Naive B cell (primary cell): ENCODE measurements at regions not wholly inside any gene's neighbourhood (a gene's known extent, or its start where the extent isn't known, plus 50 kb on each side); places are given as distances from the start of the nearest gene placed in this dataset.

Experiments
- ATAC-seq, 2 donors: fragments of 150-1000 bp; cut with Tn5 transposase; 2 replicates each; pipeline ENCODE4 v1.10.0; 2021; ENCODE audit warnings: low read depth in 2 of 2, mild to moderate bottlenecking in 2 of 2, moderate library complexity in 2 of 2
- DNase-seq: peaks from one replicate; pipeline ENCODE4 v3.0.0; 2022
- H3K27ac Mint-ChIP-seq, 6 donors: one replicate each; pipeline ENCODE4 v1.8.0; 2020 to 2022; ENCODE audit warnings: mild to moderate bottlenecking in 6 of 6, mixed read lengths in 6 of 6, moderate library complexity in 5 of 6, inconsistent platforms in 2 of 6
- H3K27me3 Mint-ChIP-seq, 3 donors: one replicate each; pipeline ENCODE4 v1.8.0; 2021 to 2022; ENCODE audit warnings: mixed read lengths in 3 of 3, mild to moderate bottlenecking in 1 of 3
- H3K36me3 Mint-ChIP-seq, 2 donors: one replicate each; pipeline ENCODE4 v1.8.0; 2020 to 2022; ENCODE audit warnings: mixed read lengths in 2 of 2, inconsistent platforms in 1 of 2, mild to moderate bottlenecking in 1 of 2
- H3K4me1 Mint-ChIP-seq, 3 donors: one replicate each; pipeline ENCODE4 v1.8.0; 2020 to 2022; ENCODE audit warnings: mixed read lengths in 3 of 3, inconsistent platforms in 1 of 3, mild to moderate bottlenecking in 1 of 3, moderate library complexity in 1 of 3
- H3K4me3 Mint-ChIP-seq, 8 donors: one replicate each; pipeline ENCODE4 v1.8.0; 2020 to 2022; ENCODE audit warnings: mild to moderate bottlenecking in 8 of 8, mixed read lengths in 8 of 8, moderate library complexity in 8 of 8, inconsistent platforms in 2 of 8
- H3K9me3 Mint-ChIP-seq, 7 donors: one replicate each; pipeline ENCODE4 v1.8.0; 2020 to 2022; ENCODE audit warnings: mixed read lengths in 7 of 7, mild to moderate bottlenecking in 5 of 7, inconsistent platforms in 2 of 7, moderate library complexity in 1 of 7

GRCh38 chr13:39225860-39226259 is 187.6 kb downstream of the NHLRC3 start:
- Mint-ChIP-seq H3K9me3 (peaks cover 0 to 15% (median 6%) of the 10 kb centered on the region in 7 donors), H3K4me3 (no peak overlapping the region), H3K4me1 (no peaks in the 10 kb centered on the region), H3K36me3 (no peaks in the 10 kb centered on the region), H3K27ac (no peak overlapping the region), H3K27me3 (peaks cover 0 to 13% (median 6%) of the 10 kb centered on the region in 3 donors)
- DNase-seq (no peak), ATAC-seq (no peak)

GRCh38 chr13:39226359-39226758 is 188.1 kb downstream of the NHLRC3 start:
- no peaks in the 10 kb centered on the region for H3K4me1 Mint-ChIP-seq
- ATAC-seq (no peak), DNase-seq (no peak)
- no peak overlapping the region for H3K27ac Mint-ChIP-seq
- peaks cover 0 to 17% (median 6%) of the 10 kb centered on the region in 3 donors for H3K27me3 Mint-ChIP-seq
- H3K4me3 Mint-ChIP-seq: no peak overlapping the region
- H3K36me3 Mint-ChIP-seq: no peaks in the 10 kb centered on the region
- peaks cover 0 to 15% (median 6%) of the 10 kb centered on the region in 7 donors for H3K9me3 Mint-ChIP-seq

- H3K27me3 Mint-ChIP-seq: peaks cover 5 to 18% (median 15%) of the 10 kb centered on the region in 3 donors
These were observed 194.2 kb downstream of the NHLRC3 start for GRCh38 chr13:39232401-39232980.

GRCh38 chr13:39232999-39233398 is 194.7 kb downstream of the NHLRC3 start:
- no peak for ATAC-seq
- Mint-ChIP-seq H3K9me3 (peaks cover 0 to 5% (median 0%) of the 10 kb centered on the region in 7 donors), H3K36me3 (no peaks in the 10 kb centered on the region), H3K4me3 (no peak overlapping the region), H3K27me3 (peaks cover 9 to 23% (median 15%) of the 10 kb centered on the region in 3 donors), H3K4me1 (no peaks in the 10 kb centered on the region), H3K27ac (no peak overlapping the region)
- no peak for DNase-seq

More at GRCh38 chr13:39232401-39232980, 194.2 kb downstream of the NHLRC3 start:
- Mint-ChIP-seq H3K4me1 (no peaks in the 10 kb centered on the region), H3K4me3 (no peak overlapping the region), H3K9me3 (peaks cover 0 to 5% (median 0%) of the 10 kb centered on the region in 7 donors), H3K36me3 (no peaks in the 10 kb centered on the region), H3K27ac (no peak overlapping the region)
- DNase-seq (no peak), ATAC-seq (no peak)

GRCh38 chr13:39233519-39233918 is 195.3 kb downstream of the NHLRC3 start:
- Mint-ChIP-seq H3K27ac (no peak overlapping the region), H3K9me3 (peaks cover 0 to 5% (median 0%) of the 10 kb centered on the region in 7 donors), H3K4me3 (no peak overlapping the region), H3K27me3 (peaks cover 14 to 26% (median 15%) of the 10 kb centered on the region in 3 donors), H3K4me1 (no peaks in the 10 kb centered on the region), H3K36me3 (no peaks in the 10 kb centered on the region)
- ATAC-seq (no peak), DNase-seq (no peak)

GRCh38 chr13:39244561-39245230 is 206.4 kb downstream of the NHLRC3 start:
- Mint-ChIP-seq H3K4me1 (no peaks in the 10 kb centered on the region), H3K9me3 (peaks cover 0 to 4% (median 0%) of the 10 kb centered on the region in 7 donors), H3K36me3 (no peaks in the 10 kb centered on the region), H3K4me3 (no peak overlapping the region), H3K27ac (no peak overlapping the region), H3K27me3 (peaks cover 10 to 32% (median 11%) of the 10 kb centered on the region in 3 donors)
- DNase-seq (no peak), ATAC-seq (no peak)

DNA sequence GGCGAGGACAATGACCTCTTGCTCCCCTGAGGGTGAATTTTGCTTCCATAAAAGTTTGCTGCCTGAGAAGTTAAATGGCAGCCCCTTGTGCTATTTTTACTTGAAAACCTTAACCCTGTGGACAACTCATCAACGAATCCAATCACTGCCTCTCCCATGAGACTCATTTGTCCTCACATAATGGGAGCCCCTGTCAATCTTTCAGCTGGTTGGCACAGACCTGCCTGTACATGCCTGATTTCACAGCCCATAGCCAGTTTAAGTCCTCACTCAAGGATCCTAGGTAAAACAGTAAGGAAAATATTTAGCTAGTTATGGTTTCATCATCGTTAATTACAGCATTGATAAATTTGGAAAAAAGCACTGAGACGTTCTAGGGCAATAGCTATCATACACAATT is 207.4 kb downstream of the NHLRC3 start:
- Mint-ChIP-seq H3K27me3 (peaks cover 10 to 32% (median 11%) of the 10 kb centered on the region in 3 donors), H3K4me1 (no peaks in the 10 kb centered on the region)

DNA sequence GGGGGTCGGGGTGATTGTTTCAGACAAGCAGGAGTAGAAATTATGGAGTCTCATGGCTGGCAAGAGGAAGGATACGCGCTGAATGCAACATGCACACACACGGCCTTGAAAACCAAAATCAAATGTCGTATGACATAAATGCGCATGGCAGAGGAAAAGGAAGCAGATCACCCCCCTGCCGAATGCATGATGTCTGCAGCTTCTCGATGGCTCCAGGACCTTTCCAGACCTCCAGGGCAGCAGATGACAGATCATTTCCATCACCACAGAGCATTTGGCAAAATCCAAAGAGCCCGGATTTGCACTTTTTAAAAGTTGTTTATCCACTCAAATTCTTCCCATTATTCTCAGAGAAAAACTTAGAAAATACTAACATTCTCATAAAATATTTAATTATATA is 211.7 kb downstream of the NHLRC3 start:
- no peaks in the 10 kb centered on the region for H3K9me3 Mint-ChIP-seq
- no peak for ATAC-seq

More for the DNA sequence above, 207.4 kb downstream of the NHLRC3 start:
- Mint-ChIP-seq H3K9me3 (peaks cover 0 to 4% (median 0%) of the 10 kb centered on the region in 7 donors), H3K36me3 (no peaks in the 10 kb centered on the region), H3K27ac (no peak overlapping the region), H3K4me3 (no peak overlapping the region)
- ATAC-seq (no peak), DNase-seq (no peak)

DNA sequence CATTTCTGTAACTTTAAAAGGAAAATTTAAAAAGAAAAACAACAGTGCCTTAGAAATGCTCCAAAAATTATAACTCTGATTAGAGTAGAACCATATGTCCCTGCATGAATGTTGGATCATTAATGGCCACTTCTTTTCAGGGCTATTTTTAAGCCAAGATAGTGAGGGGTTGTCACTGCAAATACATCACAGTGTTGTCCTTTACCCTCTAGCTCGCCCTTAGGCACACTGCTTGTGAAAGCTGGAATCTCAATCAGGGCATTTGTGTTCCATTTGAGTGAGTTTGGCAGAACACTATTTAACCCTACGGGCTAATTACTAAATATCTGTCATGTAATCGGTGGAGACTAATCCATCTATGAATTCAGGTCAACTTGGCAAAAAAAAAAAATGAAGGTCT is 212.2 kb downstream of the NHLRC3 start:
- Mint-ChIP-seq H3K4me1 (no peaks in the 10 kb centered on the region), H3K4me3 (no peak overlapping the region), H3K9me3 (no peaks in the 10 kb centered on the region), H3K36me3 (no peaks in the 10 kb centered on the region), H3K27me3 (peaks cover 5 to 15% (median 13%) of the 10 kb centered on the region in 3 donors), H3K27ac (no peak overlapping the region)
- DNase-seq: no peak
- ATAC-seq: no peak

More for the DNA sequence above, 211.7 kb downstream of the NHLRC3 start:
- no peak for DNase-seq
- no peak overlapping the region for H3K4me3 Mint-ChIP-seq
- no peaks in the 10 kb centered on the region for H3K4me1 Mint-ChIP-seq
- H3K27me3 Mint-ChIP-seq: peaks cover 5 to 18% (median 11%) of the 10 kb centered on the region in 3 donors
- no peaks in the 10 kb centered on the region for H3K36me3 Mint-ChIP-seq
- no peak overlapping the region for H3K27ac Mint-ChIP-seq

DNA sequence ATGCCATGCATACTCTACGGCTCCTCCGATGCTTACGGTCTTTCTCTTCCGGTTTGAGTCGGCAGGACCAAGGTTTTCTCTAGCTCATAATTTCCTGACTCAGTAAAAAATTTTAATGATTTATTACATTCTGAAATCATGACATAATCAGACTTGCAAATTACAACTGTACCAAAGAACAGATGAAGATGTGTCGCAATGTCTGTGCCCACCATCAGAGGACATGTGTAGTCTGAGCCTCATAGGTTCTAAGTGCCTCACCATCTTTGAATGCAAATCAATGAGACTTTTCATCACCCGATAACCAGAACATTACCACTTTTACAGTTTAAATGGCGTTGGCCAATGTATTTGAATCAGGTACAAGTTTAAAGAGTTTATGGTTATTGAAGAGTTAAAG is 213.1 kb downstream of the NHLRC3 start:
- H3K27me3 Mint-ChIP-seq: peaks cover 5 to 10% (median 6%) of the 10 kb centered on the region in 3 donors
- H3K36me3 Mint-ChIP-seq: no peaks in the 10 kb centered on the region
- no peak for ATAC-seq
- H3K4me1 Mint-ChIP-seq: no peaks in the 10 kb centered on the region
- no peak overlapping the region for H3K4me3 Mint-ChIP-seq
- H3K9me3 Mint-ChIP-seq: no peaks in the 10 kb centered on the region
- H3K27ac Mint-ChIP-seq: no peak overlapping the region
- DNase-seq: no peak

- H3K27me3 Mint-ChIP-seq: peaks cover 0 to 12% (median 0%) of the 10 kb centered on the region in 3 donors
- H3K36me3 Mint-ChIP-seq: no peaks in the 10 kb centered on the region
- no peaks in the 10 kb centered on the region for H3K9me3 Mint-ChIP-seq
- ATAC-seq (no peak), DNase-seq (no peak)
- H3K4me1 Mint-ChIP-seq: no peaks in the 10 kb centered on the region
- H3K27ac Mint-ChIP-seq: no peak overlapping the region
- no peak overlapping the region for H3K4me3 Mint-ChIP-seq
These were observed 215.5 kb downstream of the NHLRC3 start for GRCh38 chr13:39253774-39254173.

- no peak overlapping the region for H3K27ac Mint-ChIP-seq
- H3K36me3 Mint-ChIP-seq: no peaks in the 10 kb centered on the region
- peaks cover 0 to 12% (median 0%) of the 10 kb centered on the region in 3 donors for H3K27me3 Mint-ChIP-seq
- H3K4me1 Mint-ChIP-seq: no peaks in the 10 kb centered on the region
- no peaks in the 10 kb centered on the region for H3K9me3 Mint-ChIP-seq
- ATAC-seq: no peak
- H3K4me3 Mint-ChIP-seq: no peak overlapping the region
- DNase-seq: no peak
These were observed 216.3 kb downstream of the NHLRC3 start for GRCh38 chr13:39254601-39255000.

DNA sequence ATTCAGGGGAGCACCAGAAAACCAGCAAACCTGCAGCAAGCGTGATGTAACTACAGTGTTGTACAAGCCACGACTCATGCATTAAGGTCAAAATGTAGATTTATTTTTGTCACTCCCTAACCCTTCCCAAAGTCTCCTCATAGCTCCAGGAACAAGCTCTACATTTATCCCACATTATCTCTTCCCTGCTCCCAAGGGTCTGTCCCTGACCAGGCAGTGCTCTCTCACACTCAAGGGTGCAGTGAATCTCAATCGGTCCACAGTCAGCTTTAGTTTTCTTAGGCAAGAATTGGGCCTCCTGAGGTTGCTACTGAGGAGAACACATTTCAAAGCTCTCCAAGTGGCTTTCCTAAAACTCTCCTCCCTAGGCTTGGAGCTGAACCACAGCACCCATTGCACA is 219.4 kb downstream of the NHLRC3 start:
- Mint-ChIP-seq H3K4me1 (no peaks in the 10 kb centered on the region), H3K27ac (no peak overlapping the region), H3K27me3 (peaks cover 0 to 8% (median under 1%) of the 10 kb centered on the region in 3 donors), H3K9me3 (no peaks in the 10 kb centered on the region), H3K36me3 (no peaks in the 10 kb centered on the region), H3K4me3 (no peak overlapping the region)
- DNase-seq (no peak), ATAC-seq (no peak)
